ENCODE measurements at regions not wholly inside any gene's neighbourhood (a gene's known extent, or its start where the extent isn't known, plus 50 kb on each side); places are given as distances from the start of the nearest gene placed in this dataset.

GRCh38 chr15:95228856-95229555 lies 997.6 kb downstream of the MCTP2 start:
- TF ChIP-seq SMYD3 (CRISPR knock-in tag; IDR thresholded peaks at IDR 0.05) (no peak), CBX5 (CRISPR knock-in tag; IDR thresholded peaks at IDR 0.05; ENCODE audit: borderline replicate concordance) (no peak), FOXM1 (CRISPR knock-in tag; IDR thresholded peaks at IDR 0.05) (no peak), REST (IDR thresholded peaks at IDR 0.05; ENCODE audit: borderline replicate concordance in 1 of 2, low read depth in 1 of 2, low read length in 2 of 2) (no peak), RFX5 (IDR thresholded peaks at IDR 0.05; ENCODE audit: low read depth, low read length) (no peak)
- TF ChIP-seq, protein P1, sequence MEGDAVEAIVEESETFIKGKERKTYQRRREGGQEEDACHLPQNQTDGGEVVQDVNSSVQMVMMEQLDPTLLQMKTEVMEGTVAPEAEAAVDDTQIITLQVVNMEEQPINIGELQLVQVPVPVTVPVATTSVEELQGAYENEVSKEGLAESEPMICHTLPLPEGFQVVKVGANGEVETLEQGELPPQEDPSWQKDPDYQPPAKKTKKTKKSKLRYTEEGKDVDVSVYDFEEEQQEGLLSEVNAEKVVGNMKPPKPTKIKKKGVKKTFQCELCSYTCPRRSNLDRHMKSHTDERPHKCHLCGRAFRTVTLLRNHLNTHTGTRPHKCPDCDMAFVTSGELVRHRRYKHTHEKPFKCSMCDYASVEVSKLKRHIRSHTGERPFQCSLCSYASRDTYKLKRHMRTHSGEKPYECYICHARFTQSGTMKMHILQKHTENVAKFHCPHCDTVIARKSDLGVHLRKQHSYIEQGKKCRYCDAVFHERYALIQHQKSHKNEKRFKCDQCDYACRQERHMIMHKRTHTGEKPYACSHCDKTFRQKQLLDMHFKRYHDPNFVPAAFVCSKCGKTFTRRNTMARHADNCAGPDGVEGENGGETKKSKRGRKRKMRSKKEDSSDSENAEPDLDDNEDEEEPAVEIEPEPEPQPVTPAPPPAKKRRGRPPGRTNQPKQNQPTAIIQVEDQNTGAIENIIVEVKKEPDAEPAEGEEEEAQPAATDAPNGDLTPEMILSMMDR (CRISPR knock-in tag; IDR thresholded peaks at IDR 0.05) = no peak
